IPS-18c (cell line): ENCODE measurements at regions not wholly inside any gene's neighbourhood (a gene's known extent, or its start where the extent isn't known, plus 50 kb on each side); places are given as distances from the start of the nearest gene placed in this dataset.

Experiments used
- H3K4me3 ChIP-seq: 2 replicates; pipeline ENCODE4 v1.7.0; 2013; ENCODE audit warnings: low read depth, mild to moderate bottlenecking, low read length, moderate library complexity; ENCODE audit not compliant: insufficient read depth
- H3K9me3 ChIP-seq: one replicate; pipeline ENCODE4 v1.6.1; 2013; ENCODE audit warnings: mild to moderate bottlenecking, low read length, moderate library complexity; ENCODE audit not compliant: control insufficient read depth, insufficient read depth

- Histone ChIP-seq H3K4me3 (no peak overlapping the region), H3K9me3 (no peaks in the 10 kb centered on the region)
Observed at GRCh38 chr12:127548123-127548553, 718.8 kb upstream of the TMEM132C start.

DNA sequence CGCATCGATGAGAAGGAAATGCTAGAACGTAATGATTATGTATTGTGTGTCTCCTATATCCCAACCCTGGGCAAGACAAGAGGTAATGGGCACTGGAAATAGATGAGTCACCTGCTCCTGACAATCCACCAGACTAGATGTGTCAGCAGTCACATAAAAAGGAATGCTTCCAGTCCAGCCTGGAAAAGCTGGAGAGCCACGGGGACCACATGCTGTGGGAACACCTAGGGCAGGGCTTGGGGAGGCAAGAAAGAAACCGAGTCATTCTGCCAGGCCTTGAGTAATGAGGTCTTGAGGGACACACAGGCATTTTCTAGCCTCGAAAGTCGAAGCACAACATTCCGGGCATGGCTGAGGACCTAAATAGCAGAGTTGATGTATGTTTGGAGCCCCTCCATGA lies 716.7 kb upstream of the TMEM132C start:
- no peaks in the 10 kb centered on the region for H3K9me3 ChIP-seq

DNA sequence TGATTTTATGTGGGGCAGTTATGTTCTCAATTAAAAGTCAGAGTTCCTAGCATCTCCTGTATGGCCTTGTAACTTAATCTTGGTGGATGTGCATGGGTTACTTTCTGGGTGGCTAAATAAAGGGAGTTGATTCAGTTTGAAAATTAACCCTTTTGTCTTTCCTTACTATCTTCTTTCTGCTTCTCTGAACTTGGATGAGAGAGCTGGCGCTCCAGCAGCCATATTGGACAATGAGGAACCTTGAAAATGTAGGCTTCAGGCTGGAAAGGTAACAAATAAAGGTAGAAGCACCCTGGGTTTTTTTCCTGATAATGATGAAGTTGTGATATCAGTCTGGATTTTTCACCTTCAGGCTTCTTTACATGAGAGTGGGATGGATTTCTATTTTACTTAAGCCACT lies 714.1 kb upstream of the TMEM132C start:
- Histone ChIP-seq H3K9me3 (no peaks in the 10 kb centered on the region), H3K4me3 (no peak overlapping the region)

More for the DNA sequence above, 716.7 kb upstream of the TMEM132C start:
- H3K4me3 ChIP-seq, result no peak overlapping the region

DNA sequence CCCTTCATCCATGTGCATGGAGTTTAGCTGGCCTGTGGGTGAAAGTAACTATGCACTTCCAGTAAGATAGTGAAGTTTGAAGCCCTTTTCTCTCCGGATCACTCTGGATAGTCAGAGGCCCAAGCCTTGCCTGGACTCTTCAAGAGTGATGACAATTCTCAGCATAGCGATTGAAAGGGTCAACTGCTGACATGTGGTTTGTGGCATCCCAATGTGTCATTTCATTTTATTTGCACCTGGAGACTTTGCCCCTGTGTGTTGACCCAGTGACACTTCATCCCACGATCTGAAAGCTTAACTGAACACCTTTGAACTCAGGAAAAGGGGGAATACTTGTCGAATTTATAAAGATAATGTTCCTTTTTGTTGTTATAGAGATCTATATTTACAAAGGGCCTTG lies 711.9 kb upstream of the TMEM132C start:
- Histone ChIP-seq H3K4me3 (no peak overlapping the region), H3K9me3 (no peaks in the 10 kb centered on the region)

DNA sequence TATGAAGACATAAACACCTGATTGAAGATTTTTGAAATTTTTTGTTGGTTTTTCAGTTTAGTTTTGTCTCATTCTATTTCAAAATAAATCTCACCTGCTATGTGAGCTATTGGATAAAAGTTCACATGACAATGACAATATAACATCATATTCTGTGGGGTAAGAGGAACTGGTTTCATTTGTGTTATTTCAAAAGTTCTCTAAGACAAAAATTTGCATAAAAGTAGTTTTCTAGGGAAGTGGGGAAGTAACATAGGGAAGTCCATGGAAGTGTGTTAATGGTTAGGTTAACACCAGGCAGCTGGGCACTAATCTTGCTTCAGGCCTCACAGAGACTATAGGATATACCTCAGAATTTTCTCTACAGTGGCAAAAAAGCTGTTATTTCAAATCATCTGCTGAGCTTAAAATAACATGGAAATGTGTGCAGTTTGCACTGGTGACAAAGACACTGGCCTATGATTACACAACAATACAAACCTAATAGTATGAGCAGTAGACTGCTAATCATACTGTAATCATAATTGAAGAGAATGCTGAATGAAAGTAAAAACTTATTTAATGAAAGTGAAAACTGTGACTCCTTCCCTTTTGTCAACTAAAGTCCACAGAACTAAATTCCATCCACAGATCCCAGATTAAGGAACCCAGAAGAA lies 710.6 kb upstream of the TMEM132C start:
- Histone ChIP-seq H3K4me3 (no peak overlapping the region), H3K9me3 (no peaks in the 10 kb centered on the region)

DNA sequence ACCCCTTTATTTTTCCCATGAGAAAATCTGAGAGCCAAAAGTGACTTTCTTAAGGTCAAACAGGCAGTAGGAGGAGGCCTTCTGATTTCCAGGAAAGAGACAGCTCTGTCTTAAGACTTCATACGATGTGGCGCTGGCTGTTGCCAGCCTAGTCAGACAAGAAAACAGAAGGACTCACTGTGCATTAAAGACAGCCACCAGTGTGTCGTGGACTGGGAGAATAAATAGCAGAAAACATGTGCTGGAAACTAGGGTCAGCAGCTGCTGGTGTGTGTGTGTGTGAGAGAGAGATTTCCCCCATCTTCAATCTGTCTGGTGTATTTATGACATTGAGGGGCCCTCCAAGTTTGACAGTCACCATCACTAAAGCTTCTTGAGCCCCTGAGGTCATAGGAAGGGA lies 708.6 kb upstream of the TMEM132C start:
- no peak overlapping the region for H3K4me3 ChIP-seq
- H3K9me3 ChIP-seq, result no peaks in the 10 kb centered on the region

DNA sequence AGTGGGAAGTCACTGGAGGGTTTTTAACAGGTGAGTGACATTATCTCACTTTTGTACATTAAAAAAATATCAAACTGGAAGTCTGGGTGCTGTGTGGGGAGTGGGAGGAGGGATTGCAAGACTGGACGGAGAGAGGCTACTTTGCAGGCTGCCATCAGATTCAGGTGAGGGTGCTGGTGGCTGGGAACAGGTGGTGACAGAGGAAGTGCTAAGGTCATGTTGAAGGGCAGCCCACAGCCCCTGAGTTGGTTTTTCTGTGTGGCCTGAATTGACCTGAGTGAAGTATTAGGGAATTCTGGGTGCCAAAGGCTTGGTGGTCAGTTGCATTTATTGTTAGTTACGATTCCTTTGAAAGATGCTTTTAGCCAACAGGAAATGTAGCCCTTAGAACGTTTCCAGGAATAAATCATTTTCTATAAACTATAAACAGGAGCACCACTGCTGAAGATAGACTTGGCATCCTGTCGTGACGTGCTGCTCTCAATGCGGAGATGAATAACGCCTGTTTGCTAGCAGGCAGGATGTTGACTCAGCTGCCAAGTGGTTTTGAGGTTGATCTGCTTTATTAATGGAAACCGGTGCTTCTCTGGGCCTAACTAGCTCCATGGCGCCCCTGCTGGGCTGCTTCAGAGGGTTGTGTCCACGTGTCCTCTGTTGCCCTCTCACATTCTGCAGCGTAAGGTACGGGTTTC lies 707.5 kb upstream of the TMEM132C start:
- H3K4me3 ChIP-seq, result no peak overlapping the region
- H3K9me3 ChIP-seq, result no peaks in the 10 kb centered on the region

DNA sequence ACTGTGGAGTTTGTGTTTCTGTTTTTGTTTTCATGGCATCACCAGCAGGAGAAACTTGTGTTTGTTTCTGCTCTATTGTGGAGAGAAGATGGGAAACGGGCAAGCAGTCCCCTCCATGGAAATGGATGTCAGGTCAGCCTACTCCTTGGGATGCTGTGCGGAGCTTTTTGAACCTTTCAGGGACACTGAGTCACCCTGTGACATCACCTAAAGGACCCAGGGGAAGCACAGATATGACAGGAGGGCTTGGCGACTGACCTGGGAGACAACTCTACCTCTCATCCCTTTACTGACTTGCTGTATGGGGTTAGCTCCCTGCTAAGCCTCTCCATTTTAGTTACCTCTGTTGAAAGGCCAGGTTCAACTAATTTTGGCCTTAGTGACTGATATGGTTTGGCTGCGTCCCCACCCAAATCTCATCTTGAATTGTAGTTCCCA lies 706.9 kb upstream of the TMEM132C start:
- Histone ChIP-seq H3K4me3 (no peak overlapping the region), H3K9me3 (no peaks in the 10 kb centered on the region)

- H3K9me3 ChIP-seq, result no peaks in the 10 kb centered on the region
- H3K4me3 ChIP-seq, result no peak overlapping the region
Observed at GRCh38 chr12:127562816-127563215, 704.2 kb upstream of the TMEM132C start.

- H3K9me3 ChIP-seq, result no peaks in the 10 kb centered on the region
Observed at GRCh38 chr12:127565241-127565640, 701.7 kb upstream of the TMEM132C start.

DNA sequence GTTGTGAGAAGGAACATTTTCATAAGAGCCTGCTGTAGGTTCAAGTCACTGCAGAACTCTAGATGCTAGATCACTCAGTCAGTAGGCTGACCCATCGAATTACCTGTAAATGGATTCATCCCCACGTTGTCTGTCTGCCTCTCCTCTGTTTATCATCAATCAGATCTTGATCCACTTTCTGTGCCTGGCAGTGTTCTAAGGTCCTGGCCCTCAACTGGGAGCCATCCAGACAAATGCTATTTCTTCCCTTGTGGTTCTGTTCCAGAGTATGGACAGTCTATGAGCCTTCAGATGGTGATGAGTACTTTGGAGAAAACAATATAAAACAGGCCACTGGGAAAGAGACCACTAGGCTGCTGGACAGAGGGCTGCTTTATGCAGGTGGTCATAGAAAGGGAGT lies 699.4 kb upstream of the TMEM132C start:
- no peaks in the 10 kb centered on the region for H3K9me3 ChIP-seq
- H3K4me3 ChIP-seq, result no peak overlapping the region

More at GRCh38 chr12:127565241-127565640, 701.7 kb upstream of the TMEM132C start:
- no peak overlapping the region for H3K4me3 ChIP-seq

- H3K9me3 ChIP-seq, result no peaks in the 10 kb centered on the region
- no peak overlapping the region for H3K4me3 ChIP-seq
Observed at GRCh38 chr12:127570387-127570786, 696.6 kb upstream of the TMEM132C start.

GRCh38 chr12:127570793-127571360 lies 696.1 kb upstream of the TMEM132C start:
- Histone ChIP-seq H3K4me3 (no peak overlapping the region), H3K9me3 (no peaks in the 10 kb centered on the region)

DNA sequence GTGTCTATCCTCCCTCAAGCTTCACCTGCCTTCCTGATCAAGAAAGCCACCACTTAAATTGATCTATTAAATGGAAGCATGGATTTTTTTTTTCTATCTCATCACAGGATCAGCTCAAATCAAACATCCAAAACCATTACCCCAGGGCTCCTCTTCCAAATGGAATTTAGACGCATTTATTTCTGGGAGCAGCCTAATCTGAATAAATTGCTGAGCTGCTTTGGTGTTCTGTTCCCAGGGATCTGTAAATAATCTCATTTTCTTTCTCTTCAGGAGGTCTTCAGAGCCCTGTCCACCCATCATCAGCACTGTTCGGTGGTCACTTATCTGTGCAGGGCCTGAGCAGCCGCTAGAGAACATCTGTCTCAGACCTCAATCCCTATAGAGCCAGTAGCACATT lies 695.4 kb upstream of the TMEM132C start:
- Histone ChIP-seq H3K4me3 (no peak overlapping the region), H3K9me3 (peaks cover 3% of the 10 kb centered on the region)

- peaks cover 3% of the 10 kb centered on the region for H3K9me3 ChIP-seq
- H3K4me3 ChIP-seq, result no peak overlapping the region
Observed at GRCh38 chr12:127579446-127579845, 687.5 kb upstream of the TMEM132C start.

- no peak overlapping the region for H3K4me3 ChIP-seq
Observed at GRCh38 chr12:127582074-127582473, 684.9 kb upstream of the TMEM132C start.

DNA sequence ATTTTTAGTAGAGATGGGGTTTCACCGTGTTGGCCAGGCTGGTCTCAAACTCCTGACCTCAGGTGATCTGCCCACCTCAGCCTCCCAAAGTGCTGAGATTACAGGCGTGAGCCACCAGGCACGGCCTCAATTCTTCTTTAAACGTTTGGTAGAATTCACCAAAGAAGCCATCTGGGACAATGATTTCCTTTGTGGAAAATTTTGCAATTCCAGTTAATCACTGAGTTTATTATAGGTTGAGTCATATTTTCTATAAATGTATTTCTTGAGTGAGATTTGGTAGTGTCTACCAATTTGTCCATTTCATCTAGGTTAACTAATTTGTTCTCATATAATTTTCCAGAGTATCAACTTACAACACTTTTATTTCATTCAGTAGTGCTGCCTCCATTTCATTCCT lies 683.9 kb upstream of the TMEM132C start:
- H3K4me3 ChIP-seq, result no peak overlapping the region

More at GRCh38 chr12:127582074-127582473, 684.9 kb upstream of the TMEM132C start:
- peaks cover 2% of the 10 kb centered on the region for H3K9me3 ChIP-seq

DNA sequence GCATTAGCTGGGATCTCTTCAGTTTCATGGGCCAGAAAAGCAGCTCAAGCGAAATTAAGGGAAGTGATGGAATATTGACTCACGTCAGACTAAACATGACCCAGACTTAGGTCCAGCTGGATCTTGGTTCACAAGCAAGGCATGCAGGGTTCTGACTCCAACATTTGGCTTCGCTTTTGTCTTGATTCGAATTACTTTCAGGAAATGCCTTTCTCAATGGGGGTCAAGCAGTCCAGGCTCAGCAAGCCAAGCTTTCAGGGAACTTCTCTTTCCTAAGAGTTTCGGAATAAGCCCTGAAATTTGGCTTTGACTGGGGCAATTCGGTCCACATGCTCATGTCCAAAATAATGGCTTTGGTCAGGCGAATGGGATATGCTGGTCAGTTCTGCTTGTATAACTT lies 678.7 kb upstream of the TMEM132C start:
- Histone ChIP-seq H3K9me3 (peaks cover 2% of the 10 kb centered on the region), H3K4me3 (no peak overlapping the region)

More for the DNA sequence above, 683.9 kb upstream of the TMEM132C start:
- peaks cover 2% of the 10 kb centered on the region for H3K9me3 ChIP-seq
